ENCODE measurements at regions not wholly inside any gene's neighbourhood (a gene's known extent, or its start where the extent isn't known, plus 50 kb on each side); places are given as distances from the start of the nearest gene placed in this dataset.
"Not testable (repeated sequence)": the region's sequence is repeated elsewhere in the genome, so short reads cannot be mapped to it uniquely, and the experiment has no call there.

DNA sequence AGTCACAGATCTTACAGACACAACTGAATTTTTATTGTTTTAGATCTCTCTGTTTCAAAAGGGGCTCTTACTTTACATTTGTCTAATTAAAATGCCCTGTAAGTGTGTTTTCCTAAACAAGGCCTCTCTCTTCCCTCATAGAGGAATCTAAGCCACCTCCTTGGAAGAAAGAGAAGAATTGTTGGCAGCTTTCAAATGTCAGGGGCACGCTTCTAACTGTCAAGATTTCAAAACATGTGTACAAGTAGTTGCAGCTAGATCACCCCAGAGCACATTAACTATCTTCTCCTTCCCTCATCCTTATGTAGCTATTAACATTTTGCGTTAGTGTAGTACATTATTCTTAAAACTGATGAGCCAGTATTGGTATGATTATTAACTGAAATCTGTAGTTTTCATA lies 266.5 kb upstream of the BOD1L1 start:
- no peak for DNase-seq (ENCODE audit: low read depth in 2 of 2)

DNA sequence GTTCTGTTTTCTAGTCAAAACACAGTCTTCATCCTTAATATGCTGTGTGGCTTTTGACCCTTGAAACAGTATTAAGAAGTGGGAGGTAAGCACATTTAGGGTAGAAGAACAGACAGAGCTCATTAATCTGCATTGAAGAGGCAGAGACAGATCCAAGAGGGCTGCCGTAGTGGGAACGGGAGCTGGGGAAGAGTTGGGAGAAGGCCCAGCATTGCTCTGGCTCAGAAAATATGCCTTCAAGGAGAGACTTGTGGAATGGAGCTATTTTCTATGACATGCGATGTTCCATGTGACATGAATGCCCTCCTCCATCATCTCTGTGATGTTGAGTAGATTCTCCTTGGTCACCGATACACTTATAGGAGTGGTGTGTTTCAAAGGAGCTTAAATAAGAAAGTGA lies 273.3 kb upstream of the BOD1L1 start:
- DNase-seq (ENCODE audit: low read depth in 2 of 2): no peak

DNA sequence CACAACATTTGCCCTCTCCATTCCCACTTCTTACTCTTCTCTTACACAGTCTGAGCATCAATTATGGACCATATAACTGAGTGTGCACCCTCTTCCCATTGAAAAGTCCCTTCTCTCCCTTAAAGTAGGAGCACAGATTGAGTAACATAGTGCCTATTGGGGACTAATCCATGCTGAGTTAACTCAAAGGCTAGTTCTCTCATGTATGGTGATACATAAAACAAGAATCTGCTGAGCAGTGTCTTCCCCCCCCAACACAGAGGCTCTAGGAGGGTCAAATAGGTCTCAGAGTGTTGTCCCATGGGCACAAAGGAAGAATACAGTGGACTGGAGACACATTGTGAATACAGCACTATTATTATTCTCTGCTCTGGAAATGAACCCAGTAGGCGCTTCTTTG lies 274.6 kb upstream of the BOD1L1 start:
- DNase-seq (ENCODE audit: low read depth in 2 of 2): no peak

DNA sequence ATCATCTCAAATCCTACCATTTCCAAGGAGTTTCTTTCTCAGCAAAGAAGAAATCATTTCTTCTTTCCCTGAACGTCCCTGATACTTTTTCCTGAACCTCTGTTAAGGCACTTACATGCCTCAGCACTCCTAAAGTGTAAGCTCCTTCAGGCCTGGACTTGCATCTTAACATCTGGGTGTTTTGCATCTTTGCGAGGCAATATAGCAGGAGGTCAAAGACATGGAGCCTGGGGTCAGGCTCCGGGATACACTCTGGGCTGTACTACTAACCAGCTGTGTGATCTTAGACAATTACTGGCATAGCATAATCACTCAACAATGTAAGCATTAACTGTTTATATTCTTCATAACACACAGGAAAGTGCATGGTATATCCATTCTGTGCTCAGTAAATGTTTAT lies 275.5 kb upstream of the BOD1L1 start:
- DNase-seq (ENCODE audit: low read depth in 2 of 2): no peak

DNA sequence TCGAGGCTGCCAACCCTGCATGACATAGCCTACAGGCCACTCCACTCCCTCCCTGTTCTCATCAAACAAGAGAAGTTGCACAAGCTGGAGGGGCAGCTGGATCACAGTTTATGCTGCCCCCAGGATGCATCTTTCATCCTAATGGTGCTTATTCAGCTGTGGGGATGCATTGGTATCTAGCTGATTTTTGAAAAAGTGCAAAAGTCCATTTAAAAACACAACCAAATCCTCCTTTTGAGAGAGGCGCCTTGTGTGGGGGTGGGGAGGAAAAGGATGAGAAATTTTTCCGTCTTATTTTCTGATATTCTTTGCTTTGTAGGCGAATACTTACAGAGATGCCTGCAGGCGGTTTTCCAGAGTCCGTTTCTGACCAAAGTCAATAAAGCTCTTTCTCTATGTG lies 276.4 kb upstream of the BOD1L1 start:
- no peak for DNase-seq (ENCODE audit: low read depth in 2 of 2)

- DNase-seq (ENCODE audit: low read depth in 2 of 2): no peak
Observed at GRCh38 chr4:13905543-13905942, 278.0 kb upstream of the BOD1L1 start.

GRCh38 chr4:13906727-13907126 lies 279.2 kb upstream of the BOD1L1 start:
- no peak for DNase-seq (ENCODE audit: low read depth in 2 of 2)

DNA sequence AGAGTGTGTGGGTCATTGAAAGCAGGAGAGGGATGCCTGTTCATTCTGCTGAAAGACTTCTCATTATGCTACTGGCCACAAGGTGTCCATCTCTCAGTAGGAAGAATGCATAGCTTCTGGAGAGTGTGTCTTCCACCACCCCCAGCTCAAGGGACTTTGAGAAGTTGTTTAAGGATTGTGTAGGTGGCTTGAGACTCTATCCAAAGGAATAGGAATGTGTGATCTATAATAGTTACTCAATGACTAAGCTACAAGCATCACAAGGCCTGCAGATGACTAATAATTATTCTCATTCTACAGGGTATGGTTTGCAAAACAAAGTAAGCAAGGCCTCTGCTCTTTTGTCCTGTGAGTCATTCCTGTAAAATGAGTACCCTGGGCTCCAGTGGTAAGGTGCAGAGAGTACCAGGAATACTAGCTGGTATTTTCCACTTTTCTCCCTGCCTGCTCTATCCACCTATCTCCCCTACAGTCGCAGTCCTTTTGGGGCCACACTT lies 279.8 kb upstream of the BOD1L1 start:
- DNase-seq (ENCODE audit: low read depth in 2 of 2): no peak

- no peak for DNase-seq (ENCODE audit: low read depth in 2 of 2)
Observed at GRCh38 chr4:13908455-13908854, 280.9 kb upstream of the BOD1L1 start.

DNA sequence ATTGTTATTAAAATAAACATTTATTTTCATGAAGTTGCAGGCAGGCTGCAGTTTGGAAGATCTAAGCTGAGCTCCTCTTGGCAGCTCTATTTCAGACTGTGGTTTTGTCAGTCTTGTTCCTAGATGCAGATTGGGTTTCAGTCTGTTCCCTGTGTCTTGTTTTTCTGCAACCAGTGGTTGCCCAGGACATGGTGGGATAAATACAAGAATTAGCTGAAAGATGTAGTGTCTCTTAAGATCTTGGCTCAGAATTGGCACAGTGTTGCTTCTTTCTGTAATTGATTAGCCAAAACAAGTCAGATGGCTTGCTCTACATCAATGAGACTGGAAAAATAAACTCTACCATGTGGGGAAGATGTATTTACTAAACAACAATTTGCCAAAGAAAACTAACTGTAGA lies 283.0 kb upstream of the BOD1L1 start:
- DNase-seq (ENCODE audit: low read depth in 2 of 2): no peak

GRCh38 chr4:13911256-13911655 lies 283.7 kb upstream of the BOD1L1 start:
- no peak for DNase-seq (ENCODE audit: low read depth in 2 of 2)

DNA sequence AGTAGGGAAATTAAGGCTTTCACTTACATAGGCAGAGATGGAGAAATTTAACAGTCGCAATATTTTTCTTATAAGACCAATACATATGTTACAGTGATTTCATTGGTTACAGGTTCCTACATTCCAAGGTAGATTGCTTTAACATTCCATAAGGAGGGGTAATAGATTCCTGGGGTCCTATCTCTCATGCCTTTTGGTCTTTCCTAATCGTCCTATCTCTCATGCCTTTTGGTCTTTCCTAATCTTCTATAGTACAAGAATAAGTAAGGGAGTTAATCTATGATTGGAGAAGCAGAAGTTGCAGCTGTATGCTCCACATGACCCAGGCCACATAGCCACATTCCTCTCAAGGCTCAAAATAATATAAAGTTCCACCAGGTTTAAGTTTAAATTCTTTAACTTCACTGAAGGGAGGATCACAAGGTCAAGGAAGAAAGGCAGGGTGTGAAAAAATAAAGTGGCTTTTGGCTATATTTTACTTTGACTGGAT lies 285.0 kb upstream of the BOD1L1 start:
- DNase-seq (ENCODE audit: low read depth in 2 of 2): no peak

- DNase-seq (ENCODE audit: low read depth in 2 of 2): no peak
Observed at GRCh38 chr4:13912966-13913365, 285.4 kb upstream of the BOD1L1 start.

- no peak for DNase-seq (ENCODE audit: low read depth in 2 of 2)
Observed at GRCh38 chr4:13917015-13917414, 289.5 kb upstream of the BOD1L1 start.

GRCh38 chr4:13918110-13918509 lies 290.6 kb upstream of the BOD1L1 start:
- DNase-seq (ENCODE audit: low read depth in 2 of 2): no peak

GRCh38 chr4:13918991-13919441 lies 291.5 kb upstream of the BOD1L1 start:
- no peak for DNase-seq (ENCODE audit: low read depth in 2 of 2)

DNA sequence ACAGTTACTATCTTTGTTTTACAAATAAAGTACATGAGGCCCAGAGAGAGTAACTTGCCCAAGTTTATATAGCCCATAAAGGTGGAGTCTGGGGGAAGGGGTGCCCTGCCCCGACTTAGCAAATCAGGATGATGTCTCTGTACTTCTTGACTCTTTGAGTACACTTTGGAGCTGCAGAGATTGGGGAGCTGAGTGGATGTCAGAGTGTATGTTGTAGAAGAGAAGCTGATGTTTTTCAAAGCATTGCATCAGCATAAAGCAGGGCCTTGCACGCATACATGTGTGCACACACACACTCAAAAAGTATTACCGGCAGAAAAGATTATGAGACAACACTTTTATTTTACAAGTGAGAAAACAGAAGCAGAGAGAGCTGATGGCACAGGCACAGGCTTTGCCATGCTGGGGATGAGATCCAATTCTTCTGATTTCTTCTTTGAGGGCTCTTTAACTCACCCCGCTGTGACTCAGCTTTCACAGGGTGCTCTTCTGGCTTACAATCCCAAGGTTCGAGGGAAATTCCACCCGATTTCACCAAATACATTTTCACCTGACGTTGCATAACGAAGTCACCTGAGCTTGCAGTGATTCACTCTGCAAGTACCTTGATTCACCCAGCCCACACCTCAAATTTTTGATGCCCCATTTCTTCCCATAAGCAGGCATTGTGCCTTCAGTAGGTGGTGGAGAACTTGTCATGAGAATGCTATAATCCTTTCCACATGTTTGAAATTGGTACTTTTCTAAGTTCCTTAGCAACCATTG lies 292.8 kb upstream of the BOD1L1 start:
- DNase-seq (ENCODE audit: low read depth in 2 of 2): no peak

DNA sequence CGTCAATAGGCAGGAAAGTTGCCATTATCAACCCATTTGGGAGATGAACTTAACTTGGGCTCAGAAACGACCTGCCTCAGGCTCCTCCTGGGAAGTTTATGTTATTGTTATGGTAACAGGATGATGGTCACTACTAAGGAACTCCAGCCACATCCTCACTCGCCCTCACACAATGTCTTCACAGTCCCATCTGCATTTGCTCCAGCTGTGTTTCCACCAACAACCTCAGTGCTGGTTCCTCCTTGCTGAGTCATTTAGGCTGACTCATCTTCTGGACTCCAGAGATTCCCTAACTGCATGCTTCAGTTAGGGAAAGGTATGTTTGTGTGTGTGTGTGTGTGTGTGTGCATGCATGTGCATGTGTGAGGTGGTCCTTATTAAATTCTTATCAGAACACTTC lies 293.4 kb upstream of the BOD1L1 start:
- DNase-seq (ENCODE audit: low read depth in 2 of 2): no peak

DNA sequence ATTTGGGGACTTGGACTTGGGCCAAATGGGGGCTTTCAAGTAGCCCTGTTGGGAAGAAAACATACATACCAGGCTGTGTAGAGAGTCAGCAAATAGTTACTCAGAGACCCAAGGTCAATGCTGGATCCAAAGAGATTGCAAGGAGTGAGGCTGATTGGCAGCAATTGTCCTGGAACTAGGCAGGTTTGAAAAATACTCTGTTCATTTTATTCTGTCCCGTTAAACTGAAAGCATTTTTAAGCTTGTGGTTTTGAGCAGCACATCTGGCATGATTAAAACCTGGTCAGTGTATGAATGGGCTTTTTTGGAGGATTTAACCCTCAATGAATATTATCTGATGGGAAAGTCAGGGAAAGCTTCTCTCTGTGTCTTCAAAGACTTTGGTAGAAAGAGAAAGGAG lies 294.3 kb upstream of the BOD1L1 start:
- no peak for DNase-seq (ENCODE audit: low read depth in 2 of 2)

DNA sequence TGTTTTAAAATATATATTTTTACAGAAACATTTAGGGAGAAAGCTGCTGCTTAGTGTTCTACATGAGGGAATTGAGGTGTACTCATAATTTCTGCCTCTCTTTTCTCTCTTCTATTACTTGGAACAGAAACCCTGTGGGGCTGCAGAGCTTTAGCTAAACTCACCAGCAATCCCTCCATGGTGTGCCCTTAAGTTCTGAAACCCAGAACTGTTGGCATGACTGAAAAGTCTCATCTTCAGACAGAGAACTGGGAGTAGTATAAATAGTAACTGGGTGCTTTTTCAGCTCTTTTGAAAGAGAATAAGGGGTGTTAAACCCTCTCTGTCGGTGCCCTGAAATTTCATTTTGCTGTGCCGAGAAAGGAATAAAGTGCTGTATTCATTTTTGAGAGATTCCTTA lies 294.9 kb upstream of the BOD1L1 start:
- no peak for DNase-seq (ENCODE audit: low read depth in 2 of 2)

- DNase-seq (ENCODE audit: low read depth in 2 of 2): no peak
Observed at GRCh38 chr4:13922873-13923645, 295.5 kb upstream of the BOD1L1 start.

DNA sequence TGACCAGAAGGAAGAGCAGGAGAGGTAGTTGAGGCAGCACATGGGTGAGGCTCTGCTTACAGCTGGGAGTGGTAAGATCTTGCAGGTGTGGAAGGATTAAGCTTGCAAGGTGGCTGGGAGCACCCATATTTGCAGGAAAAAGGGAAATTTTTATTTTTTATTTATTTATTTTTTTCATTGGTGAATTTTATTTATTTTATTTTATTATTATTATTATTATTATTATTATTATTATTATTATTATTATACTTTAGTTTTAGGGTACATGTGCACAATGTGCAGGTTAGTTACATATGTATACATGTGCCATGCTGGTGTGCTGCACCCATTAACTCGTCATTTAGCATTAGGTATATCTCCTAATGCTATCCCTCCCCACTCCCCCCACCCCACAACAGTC lies 297.4 kb upstream of the BOD1L1 start:
- DNase-seq (ENCODE audit: low read depth in 2 of 2): not testable (repeated sequence)

- no peak for DNase-seq (ENCODE audit: low read depth in 2 of 2)
Observed at GRCh38 chr4:13928214-13928613, 300.7 kb upstream of the BOD1L1 start.
